HUES64 (cell line): ENCODE measurements at regions not wholly inside any gene's neighbourhood (a gene's known extent, or its start where the extent isn't known, plus 50 kb on each side); places are given as distances from the start of the nearest gene placed in this dataset.

Experiments used
- H3K27ac ChIP-seq: 2 replicates; pipeline ENCODE4 v1.7.0; 2013; ENCODE audit warnings: low read depth, low read length, inconsistent platforms
- H3K27me3 ChIP-seq: 2 replicates; pipeline ENCODE4 v1.6.1; 2013; ENCODE audit warnings: mild to moderate bottlenecking, low read length; ENCODE audit not compliant: insufficient read depth
- H3K36me3 ChIP-seq: 2 replicates; pipeline ENCODE4 v1.6.1; 2013; ENCODE audit warnings: mild to moderate bottlenecking, low read length; ENCODE audit not compliant: insufficient read depth
- H3K4me1 ChIP-seq: 2 replicates; pipeline ENCODE4 v1.6.1; 2013; ENCODE audit warnings: mild to moderate bottlenecking, low read length, moderate library complexity; ENCODE audit not compliant: insufficient read depth
- H3K4me3 ChIP-seq: 2 replicates; pipeline ENCODE4 v1.5.1; 2013; ENCODE audit warnings: mild to moderate bottlenecking, low read length, moderate library complexity
- H3K9ac ChIP-seq: 2 replicates; pipeline ENCODE4 v1.6.1; 2013; ENCODE audit warnings: mild to moderate bottlenecking, low read depth, low read length
- H3K9me3 ChIP-seq: 2 replicates; pipeline ENCODE4 v1.6.1; 2013; ENCODE audit warnings: low read depth, low read length; ENCODE audit not compliant: insufficient read depth
- WGBS: fragments of 150-250, 120-280 bp; methylation state at CpG from one replicate; pipeline ENCODE4 v1.1.7; 2013; ENCODE audit warnings: missing lambda C conversion rate; 5-methylcytosine and 5-hydroxymethylcytosine counted together

DNA sequence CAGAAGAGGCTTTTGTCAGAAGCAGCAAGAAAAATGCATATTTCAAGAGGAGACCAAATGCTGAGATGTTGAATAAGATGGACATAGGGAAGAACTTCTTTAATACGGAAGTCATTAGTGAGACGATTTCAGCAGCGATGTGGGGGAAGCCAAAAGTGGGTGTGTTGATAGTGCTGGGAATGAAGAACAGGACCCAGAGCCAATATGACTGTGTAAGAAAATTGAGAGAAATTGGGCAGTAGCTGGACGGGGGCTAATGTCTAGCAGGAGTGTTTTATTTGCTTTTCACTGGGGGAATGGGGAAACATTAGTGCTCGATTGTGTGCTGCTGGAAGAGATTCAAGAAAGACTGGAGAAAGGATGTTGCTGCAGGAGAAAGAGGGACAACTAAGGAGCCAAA lies 788.7 kb upstream of the KLHL29 start:
- Histone ChIP-seq H3K27me3 (no peaks in the 10 kb centered on the region), H3K4me3 (no peak overlapping the region), H3K9ac (no peak overlapping the region), H3K27ac (no peak overlapping the region), H3K36me3 (no peaks in the 10 kb centered on the region), H3K4me1 (peaks cover 10% of the 10 kb centered on the region), H3K9me3 (peaks cover 4% of the 10 kb centered on the region; the same call in 1 of the 2 replicates)
- 92% methylated on average over 5 of the region's 5 CpGs for WGBS

DNA sequence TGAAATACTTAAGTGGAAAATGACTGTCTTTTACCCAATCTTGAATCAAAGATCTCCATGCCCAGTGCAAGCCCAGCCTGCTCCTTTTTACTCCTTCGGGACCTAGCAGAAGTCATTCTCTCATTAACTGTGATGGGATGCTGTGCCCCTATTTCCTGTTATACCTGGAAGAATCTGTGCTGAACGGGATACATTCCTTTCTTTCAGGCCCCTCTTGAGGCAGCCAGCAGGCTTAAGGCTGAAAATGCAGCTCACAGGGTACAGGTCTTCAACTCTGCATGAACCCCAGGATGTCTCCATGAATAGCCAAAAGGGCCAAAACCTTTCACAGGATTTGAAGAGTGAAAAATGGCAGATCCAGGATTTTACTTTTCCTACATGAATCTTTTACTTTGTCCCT lies 784.8 kb upstream of the KLHL29 start:
- Histone ChIP-seq H3K36me3 (no peaks in the 10 kb centered on the region), H3K27ac (no peak overlapping the region), H3K9ac (no peak overlapping the region; the same call in 1 of the 2 replicates), H3K4me1 (peaks cover 10% of the 10 kb centered on the region), H3K4me3 (no peak overlapping the region), H3K27me3 (no peaks in the 10 kb centered on the region), H3K9me3 (no peaks in the 10 kb centered on the region)
- 64% methylated on average over 2 of the region's 2 CpGs for WGBS

GRCh38 chr2:22600999-22601398 lies 784.0 kb upstream of the KLHL29 start:
- Histone ChIP-seq H3K27me3 (no peaks in the 10 kb centered on the region), H3K36me3 (no peaks in the 10 kb centered on the region), H3K27ac (no peak overlapping the region), H3K4me1 (peaks cover 10% of the 10 kb centered on the region), H3K9ac (no peak overlapping the region), H3K9me3 (no peaks in the 10 kb centered on the region), H3K4me3 (no peak overlapping the region)
- WGBS = 77% methylated on average over 1 of the region's 1 CpG

- no peak overlapping the region for H3K4me3 ChIP-seq
- H3K9ac ChIP-seq = no peak overlapping the region
- no peaks in the 10 kb centered on the region for H3K27me3 ChIP-seq
- H3K27ac ChIP-seq = no peak overlapping the region
- no peaks in the 10 kb centered on the region for H3K9me3 ChIP-seq
- H3K36me3 ChIP-seq = no peaks in the 10 kb centered on the region
- WGBS = 90% methylated on average over 4 of the region's 4 CpGs
- peaks cover 10% of the 10 kb centered on the region for H3K4me1 ChIP-seq
Measured at GRCh38 chr2:22604136-22604535, 780.8 kb upstream of the KLHL29 start.

DNA sequence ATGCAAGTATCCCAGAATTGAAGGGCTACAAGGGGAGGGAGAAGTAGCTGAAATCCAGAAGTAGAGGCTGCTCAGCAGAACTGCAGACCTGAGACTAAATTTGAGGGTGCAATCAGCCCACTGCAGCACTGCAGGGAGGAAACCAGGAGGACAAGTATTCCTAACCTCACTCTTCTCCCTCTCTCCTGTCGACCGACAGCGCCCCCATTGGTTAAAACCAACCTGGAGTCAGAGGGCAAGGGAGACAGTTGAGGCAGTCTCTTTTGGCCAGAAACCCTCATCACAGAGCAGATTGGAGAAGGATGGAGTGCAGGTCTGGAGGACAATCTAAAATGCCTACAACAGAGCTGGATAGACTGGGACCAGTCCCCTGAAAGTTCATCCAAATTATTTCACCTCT lies 768.9 kb upstream of the KLHL29 start:
- Histone ChIP-seq H3K27me3 (no peaks in the 10 kb centered on the region), H3K27ac (no peak overlapping the region), H3K9ac (no peak overlapping the region), H3K9me3 (no peaks in the 10 kb centered on the region), H3K4me1 (peaks cover 2% of the 10 kb centered on the region; the same call in 1 of the 2 replicates), H3K36me3 (no peaks in the 10 kb centered on the region), H3K4me3 (no peak overlapping the region)
- WGBS = 97% methylated on average over 3 of the region's 3 CpGs

DNA sequence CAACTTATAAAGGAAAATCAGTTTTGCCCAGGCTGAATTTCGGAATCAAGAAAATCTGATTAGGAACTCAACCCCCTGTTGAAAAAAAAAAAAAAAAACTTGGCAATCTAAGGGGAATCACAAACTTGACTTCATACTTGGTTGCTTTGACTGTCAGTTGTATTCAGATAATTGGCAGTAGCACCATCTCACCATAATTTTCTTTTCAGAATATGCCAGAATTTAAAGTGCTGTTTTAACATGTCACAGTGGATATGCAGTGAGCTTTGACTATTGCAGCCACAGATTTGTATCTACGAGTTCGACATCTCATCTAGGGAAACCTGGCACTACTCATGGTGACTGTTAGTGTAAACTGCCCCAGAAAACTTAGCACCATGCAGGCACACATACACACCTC lies 761.4 kb upstream of the KLHL29 start:
- Histone ChIP-seq H3K4me3 (no peak overlapping the region), H3K27me3 (no peaks in the 10 kb centered on the region), H3K4me1 (no peaks in the 10 kb centered on the region), H3K9ac (no peak overlapping the region), H3K27ac (no peak overlapping the region), H3K9me3 (no peaks in the 10 kb centered on the region), H3K36me3 (no peaks in the 10 kb centered on the region)
- WGBS = 92% methylated on average over 3 of the region's 3 CpGs

GRCh38 chr2:22626621-22627020 lies 758.4 kb upstream of the KLHL29 start:
- no peak overlapping the region for H3K4me3 ChIP-seq
- H3K9ac ChIP-seq = no peak overlapping the region
- no peaks in the 10 kb centered on the region for H3K27me3 ChIP-seq
- H3K9me3 ChIP-seq = no peaks in the 10 kb centered on the region
- H3K27ac ChIP-seq = no peak overlapping the region
- no peaks in the 10 kb centered on the region for H3K4me1 ChIP-seq
- 59% methylated on average over 1 of the region's 2 CpGs for WGBS
- no peaks in the 10 kb centered on the region for H3K36me3 ChIP-seq

- 0 out of 2 replicates have a peak, but pooled peaks cover 2% of the 10 kb centered on the region for H3K9me3 ChIP-seq
- no peak overlapping the region for H3K4me3 ChIP-seq
- no peaks in the 10 kb centered on the region for H3K27me3 ChIP-seq
- no peaks in the 10 kb centered on the region for H3K36me3 ChIP-seq
- 97% methylated on average over 1 of the region's 2 CpGs for WGBS
- H3K4me1 ChIP-seq = no peaks in the 10 kb centered on the region
- no peak overlapping the region for H3K27ac ChIP-seq
- H3K9ac ChIP-seq = no peak overlapping the region
Measured at GRCh38 chr2:22628221-22628620, 756.8 kb upstream of the KLHL29 start.

GRCh38 chr2:22628906-22629305 lies 756.1 kb upstream of the KLHL29 start:
- no peaks in the 10 kb centered on the region for H3K4me1 ChIP-seq
- 98% methylated on average over 2 of the region's 3 CpGs for WGBS

DNA sequence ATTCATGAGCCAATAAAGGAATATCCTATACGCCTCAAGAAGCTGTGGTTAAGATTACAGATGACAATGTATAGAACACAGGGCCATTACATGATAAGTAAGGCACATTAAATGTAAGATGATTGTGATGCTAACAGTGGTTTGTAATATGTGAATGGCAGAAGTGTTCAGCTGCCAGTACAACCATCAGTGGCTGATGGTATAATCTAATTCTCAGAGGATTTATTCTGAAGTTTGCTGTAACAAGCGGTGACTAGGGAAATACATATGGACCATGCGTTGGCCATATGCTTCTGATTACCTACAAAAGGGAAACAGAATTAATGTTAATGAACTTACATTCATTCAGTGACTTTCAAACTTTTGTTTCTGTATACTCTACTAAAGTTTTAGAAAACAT lies 750.8 kb upstream of the KLHL29 start:
- H3K27ac ChIP-seq = no peak overlapping the region
- H3K4me1 ChIP-seq = no peaks in the 10 kb centered on the region
- H3K9ac ChIP-seq = no peak overlapping the region
- H3K9me3 ChIP-seq = 0 out of 2 replicates have a peak, but pooled peaks cover 2% of the 10 kb centered on the region
- no peak overlapping the region for H3K4me3 ChIP-seq
- WGBS = 99% methylated on average over 3 of the region's 3 CpGs
- no peaks in the 10 kb centered on the region for H3K27me3 ChIP-seq
- H3K36me3 ChIP-seq = no peaks in the 10 kb centered on the region

More at GRCh38 chr2:22628906-22629305, 756.1 kb upstream of the KLHL29 start:
- Histone ChIP-seq H3K9me3 (0 out of 2 replicates have a peak, but pooled peaks cover 2% of the 10 kb centered on the region), H3K36me3 (no peaks in the 10 kb centered on the region), H3K27me3 (no peaks in the 10 kb centered on the region), H3K27ac (no peak overlapping the region), H3K9ac (no peak overlapping the region), H3K4me3 (no peak overlapping the region)

- Histone ChIP-seq H3K27me3 (no peaks in the 10 kb centered on the region), H3K9me3 (no peaks in the 10 kb centered on the region)
- WGBS = 88% methylated on average over 1 of the region's 1 CpG
Measured at GRCh38 chr2:22656426-22656825, 728.6 kb upstream of the KLHL29 start.

GRCh38 chr2:22673529-22673928 lies 711.5 kb upstream of the KLHL29 start:
- no peaks in the 10 kb centered on the region for H3K9me3 ChIP-seq
- WGBS = 92% methylated on average over 6 of the region's 6 CpGs
- no peaks in the 10 kb centered on the region for H3K27me3 ChIP-seq

More at GRCh38 chr2:22656426-22656825, 728.6 kb upstream of the KLHL29 start:
- Histone ChIP-seq H3K27ac (no peak overlapping the region), H3K4me1 (no peaks in the 10 kb centered on the region), H3K36me3 (no peaks in the 10 kb centered on the region), H3K9ac (no peak overlapping the region), H3K4me3 (no peak overlapping the region)

More at GRCh38 chr2:22673529-22673928, 711.5 kb upstream of the KLHL29 start:
- Histone ChIP-seq H3K4me3 (no peak overlapping the region), H3K27ac (no peak overlapping the region), H3K4me1 (no peaks in the 10 kb centered on the region), H3K36me3 (no peaks in the 10 kb centered on the region), H3K9ac (no peak overlapping the region)
